SH-SY5Y (cell line): ENCODE measurements at regions not wholly inside any gene's neighbourhood (a gene's known extent, or its start where the extent isn't known, plus 50 kb on each side); places are given as distances from the start of the nearest gene placed in this dataset.

Experiments
- GATA2 ChIP-seq: IDR thresholded peaks from 2 replicates; pipeline ENCODE4 v1.6.1; 2011; ENCODE audit warnings: mild to moderate bottlenecking, low read depth, low read length
- GATA3 ChIP-seq: IDR thresholded peaks from 2 replicates; pipeline ENCODE4 v1.6.1; 2011; ENCODE audit warnings: low read depth, mild to moderate bottlenecking, low read length, moderate library complexity

DNA sequence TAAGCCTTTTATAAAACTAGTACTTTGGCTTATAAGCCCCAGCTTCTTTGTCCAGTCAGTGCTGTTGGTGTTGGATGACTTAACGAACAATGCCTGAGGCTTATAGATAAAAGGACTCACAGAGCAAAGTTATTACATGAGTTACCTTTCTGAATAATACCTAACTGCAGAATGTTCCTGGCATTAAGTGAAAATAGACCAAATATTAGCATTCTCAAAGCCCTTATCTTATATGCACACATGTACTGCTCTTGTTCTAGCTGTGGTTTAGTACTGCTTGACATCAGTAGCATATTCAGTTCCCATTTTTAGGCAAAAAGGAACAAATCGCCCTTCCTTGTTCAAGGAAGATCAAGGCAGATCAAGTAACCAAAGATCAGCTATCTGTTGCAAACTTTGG is 131.6 kb downstream of the ZNF330 start:
- TF ChIP-seq GATA2 (no peak), GATA3 (no peak)
